ENCODE measurements at regions not wholly inside any gene's neighbourhood (a gene's known extent, or its start where the extent isn't known, plus 50 kb on each side); places are given as distances from the start of the nearest gene placed in this dataset.

DNA sequence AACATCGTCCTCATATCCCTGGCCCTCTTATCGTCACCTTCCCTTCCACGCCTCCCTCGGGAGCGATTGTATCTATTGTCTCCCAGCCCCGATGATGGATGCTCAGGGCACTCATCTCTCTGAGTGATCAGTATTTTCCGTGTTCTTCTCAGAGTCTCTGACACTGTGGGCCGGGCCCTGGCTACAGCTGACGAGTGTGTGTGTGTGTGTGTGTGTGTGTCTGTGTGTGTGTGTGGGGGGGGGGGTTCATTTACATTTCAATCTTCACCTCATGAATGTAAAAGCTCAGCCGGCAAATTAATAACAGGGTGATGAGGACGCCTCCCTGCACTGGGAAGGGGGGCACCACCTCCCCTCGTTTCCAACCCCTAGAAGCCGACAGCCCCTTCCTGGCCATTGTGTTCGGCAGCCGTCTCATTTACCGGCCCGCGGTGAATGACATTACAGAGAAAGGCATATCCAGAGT is 159.5 kb downstream of the SHOX start:
- no peak for TF ChIP-seq POLR2A (IDR thresholded peaks at IDR 0.05; ENCODE audit: low read depth)
- TF ChIP-seq, protein P1, sequence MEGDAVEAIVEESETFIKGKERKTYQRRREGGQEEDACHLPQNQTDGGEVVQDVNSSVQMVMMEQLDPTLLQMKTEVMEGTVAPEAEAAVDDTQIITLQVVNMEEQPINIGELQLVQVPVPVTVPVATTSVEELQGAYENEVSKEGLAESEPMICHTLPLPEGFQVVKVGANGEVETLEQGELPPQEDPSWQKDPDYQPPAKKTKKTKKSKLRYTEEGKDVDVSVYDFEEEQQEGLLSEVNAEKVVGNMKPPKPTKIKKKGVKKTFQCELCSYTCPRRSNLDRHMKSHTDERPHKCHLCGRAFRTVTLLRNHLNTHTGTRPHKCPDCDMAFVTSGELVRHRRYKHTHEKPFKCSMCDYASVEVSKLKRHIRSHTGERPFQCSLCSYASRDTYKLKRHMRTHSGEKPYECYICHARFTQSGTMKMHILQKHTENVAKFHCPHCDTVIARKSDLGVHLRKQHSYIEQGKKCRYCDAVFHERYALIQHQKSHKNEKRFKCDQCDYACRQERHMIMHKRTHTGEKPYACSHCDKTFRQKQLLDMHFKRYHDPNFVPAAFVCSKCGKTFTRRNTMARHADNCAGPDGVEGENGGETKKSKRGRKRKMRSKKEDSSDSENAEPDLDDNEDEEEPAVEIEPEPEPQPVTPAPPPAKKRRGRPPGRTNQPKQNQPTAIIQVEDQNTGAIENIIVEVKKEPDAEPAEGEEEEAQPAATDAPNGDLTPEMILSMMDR (IDR thresholded peaks at IDR 0.05), result no peak
- no peak for TF ChIP-seq EP300 (IDR thresholded peaks at IDR 0.05)

Data from esophagus muscularis mucosa (tissue), 4 donors.